ENCODE measurements at regions not wholly inside any gene's neighbourhood (a gene's known extent, or its start where the extent isn't known, plus 50 kb on each side); places are given as distances from the start of the nearest gene placed in this dataset.

DNA sequence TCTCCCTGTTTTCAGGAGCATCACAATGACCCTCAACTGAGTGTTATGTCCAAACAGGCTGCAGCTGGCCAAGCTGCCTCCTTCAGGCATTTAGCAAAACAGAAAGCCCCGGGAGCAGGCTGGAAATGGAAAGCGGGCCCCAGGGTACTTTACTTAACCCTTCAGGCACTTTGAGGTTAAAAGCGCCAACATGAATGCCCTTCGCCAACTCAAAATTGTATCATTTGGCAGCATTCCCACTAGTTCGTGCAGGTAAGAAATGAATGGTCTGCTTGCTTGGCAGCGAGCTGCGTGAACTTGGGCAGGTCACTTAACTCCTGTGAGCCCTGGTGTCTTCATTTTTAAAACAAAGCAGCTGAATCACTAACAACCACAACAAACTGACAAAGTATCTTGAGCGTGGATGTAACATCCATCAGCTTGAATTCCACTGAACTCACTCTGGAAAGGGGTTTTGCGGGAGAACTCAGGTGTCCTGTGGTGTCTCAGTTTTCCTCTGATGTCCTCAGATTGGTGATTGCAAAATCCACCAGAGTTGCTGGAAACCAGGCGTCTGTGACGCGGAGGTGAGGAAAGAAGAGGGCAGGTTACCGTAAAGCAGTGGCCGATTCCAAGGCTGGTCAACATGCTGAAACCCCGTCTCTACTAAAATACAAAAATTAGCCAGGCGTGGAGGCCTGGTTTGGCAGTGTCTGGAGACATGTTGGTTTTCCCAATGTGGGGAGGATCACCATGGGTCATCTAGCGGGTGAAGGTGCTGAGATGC is 118.8 kb upstream of the ZNF217 start:
- in situ Hi-C loops (cut with MboI): no loop called here
- no peak for TF ChIP-seq EZH2phosphoT487 (IDR thresholded peaks at IDR 0.05; ENCODE audit: insufficient read depth, low read depth)
- no peak for TF ChIP-seq EZH2 (IDR thresholded peaks at IDR 0.05; ENCODE audit: insufficient read depth, poor library complexity, severe bottlenecking)
- no peaks in the 10 kb centered on the region for H3K27me3 ChIP-seq (replicated peaks; ENCODE audit: insufficient read depth)

DNA sequence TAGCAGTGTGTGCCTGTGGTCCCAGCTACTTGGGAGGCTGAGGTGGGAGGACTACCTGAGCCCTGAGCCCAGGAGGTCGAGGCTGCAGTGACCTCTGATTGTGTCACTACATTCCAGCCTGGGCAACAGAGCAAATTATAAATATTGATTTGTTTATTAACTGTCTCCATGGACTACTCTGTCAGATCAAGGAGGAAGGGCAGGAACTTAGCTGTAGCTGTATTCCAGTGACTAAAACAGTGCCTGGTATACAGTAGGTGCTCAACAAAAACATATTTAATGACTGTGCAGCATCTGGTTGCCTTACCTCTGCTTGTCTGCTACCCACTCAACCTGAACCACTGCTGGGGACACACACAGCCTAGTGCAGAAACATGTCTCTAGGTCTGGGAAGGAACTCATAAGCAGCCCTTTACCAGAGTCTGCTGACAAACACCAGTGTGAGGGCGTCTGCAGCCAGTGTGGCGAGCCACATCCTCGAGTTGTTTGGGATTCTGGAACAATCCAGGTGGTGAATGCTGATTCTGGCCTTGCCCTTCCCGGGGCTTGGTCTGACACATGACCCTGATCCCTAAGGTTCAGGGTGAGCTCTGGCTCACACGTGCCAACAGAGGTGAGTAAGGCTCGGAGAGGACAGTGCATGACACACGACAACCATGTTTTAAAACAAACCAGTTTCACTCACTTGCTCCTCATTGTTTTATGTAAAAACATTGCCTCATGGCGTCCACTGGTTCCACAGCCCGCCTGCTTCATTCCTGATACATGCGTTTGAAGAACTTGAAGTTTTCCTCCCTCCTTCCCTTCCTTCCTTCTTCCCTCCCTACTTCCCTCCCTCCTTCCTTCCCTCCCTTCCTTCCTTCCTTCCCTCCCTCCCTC is 117.9 kb upstream of the ZNF217 start:
- Histone ChIP-seq H3K9me2 (ENCODE audit: insufficient read depth) (no peaks in the 10 kb centered on the region), H3F3A (ENCODE audit: insufficient read depth) (peaks cover 28% of the 10 kb centered on the region), H4K20me1 (ENCODE audit: insufficient read depth) (no peaks in the 10 kb centered on the region), H2AFZ (no peak overlapping the region), H3K4me2 (ENCODE audit: unreplicated experiment) (no peak overlapping the region), H3K9me3 (ENCODE audit: low read depth) (no peaks in the 10 kb centered on the region), H3K79me2 (ENCODE audit: insufficient read depth) (no peaks in the 10 kb centered on the region), H3K36me3 (ENCODE audit: low read depth) (no peaks in the 10 kb centered on the region), H3K27ac (no peak overlapping the region), H3K27me3 (replicated peaks; ENCODE audit: insufficient read depth) (no peaks in the 10 kb centered on the region), H3K9ac (no peak overlapping the region), H3K4me3 (no peak overlapping the region), H3K4me1 (ENCODE audit: insufficient read depth) (peaks cover 11% of the 10 kb centered on the region)
- DNase-seq: no peak
- in situ Hi-C loops (cut with MboI): no loop called here
- 84 to 94% methylated on average over 8 to 11 of the region's 11 CpGs for WGBS, 2 experiments (ENCODE audit: low coverage in 1 of 2, low lambda C conversion rate in 2 of 2, missing lambda C conversion rate in 2 of 2)
- TF ChIP-seq EZH2 (IDR thresholded peaks at IDR 0.05; ENCODE audit: insufficient read depth, poor library complexity, severe bottlenecking) (no peak), EZH2phosphoT487 (IDR thresholded peaks at IDR 0.05; ENCODE audit: insufficient read depth, low read depth) (no peak)

More for the DNA sequence above, 118.8 kb upstream of the ZNF217 start:
- Histone ChIP-seq H3K27ac (no peak overlapping the region), H3K4me1 (ENCODE audit: insufficient read depth) (peaks cover 11% of the 10 kb centered on the region), H3K4me3 (no peak overlapping the region), H3F3A (ENCODE audit: insufficient read depth) (peaks cover 20% of the 10 kb centered on the region), H3K4me2 (ENCODE audit: unreplicated experiment) (no peak overlapping the region), H3K9me3 (ENCODE audit: low read depth) (no peaks in the 10 kb centered on the region), H2AFZ (no peak overlapping the region), H3K9ac (no peak overlapping the region), H3K79me2 (ENCODE audit: insufficient read depth) (no peaks in the 10 kb centered on the region), H3K36me3 (ENCODE audit: low read depth) (no peaks in the 10 kb centered on the region), H4K20me1 (ENCODE audit: insufficient read depth) (no peaks in the 10 kb centered on the region), H3K9me2 (ENCODE audit: insufficient read depth) (no peaks in the 10 kb centered on the region)
- DNase-seq: no peak
- 91% methylated on average over 17 of the region's 17 CpGs for WGBS, 2 experiments (ENCODE audit: low coverage in 1 of 2, low lambda C conversion rate in 2 of 2, missing lambda C conversion rate in 2 of 2)

DNA sequence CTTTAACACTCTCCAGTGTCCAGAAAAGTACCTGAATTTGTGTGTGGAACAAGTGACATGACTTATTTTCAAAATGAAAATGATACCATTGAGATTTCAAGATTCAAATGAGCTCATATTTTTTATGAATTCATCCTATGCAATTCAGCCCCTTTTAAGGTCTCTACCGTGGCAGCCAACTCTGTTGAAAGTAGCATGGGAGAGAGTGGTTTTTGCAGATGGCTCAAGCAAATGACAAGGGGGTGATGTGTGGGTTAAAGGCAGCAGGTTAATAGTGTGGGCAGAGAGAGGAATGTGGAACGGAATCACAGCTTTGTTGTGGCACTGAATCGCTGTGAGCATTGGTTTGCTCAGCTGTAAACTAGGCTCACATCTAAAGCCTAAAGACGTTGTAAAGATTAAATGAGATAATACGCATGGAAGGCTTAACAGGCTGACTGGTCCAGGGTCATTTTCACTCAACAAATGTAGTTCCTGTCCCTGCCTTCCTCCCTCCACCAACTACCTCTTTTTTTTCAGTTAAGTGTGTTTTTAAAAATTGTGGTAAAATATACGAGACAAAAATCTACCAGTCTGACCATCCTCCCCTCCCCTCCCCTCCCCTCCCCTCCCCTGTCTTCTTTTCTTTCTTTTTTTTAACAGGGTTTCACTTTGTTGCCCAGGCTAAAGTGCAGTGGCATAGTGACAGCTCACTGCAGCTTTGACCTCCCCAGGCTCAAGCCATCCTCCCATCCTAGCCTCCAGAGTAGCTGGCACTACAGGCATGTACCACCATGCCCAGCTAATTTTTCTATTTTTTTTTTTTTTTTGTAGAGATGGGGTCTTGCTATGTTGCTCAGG is 114.7 kb upstream of the ZNF217 start:
- Histone ChIP-seq H3K27me3 (replicated peaks; ENCODE audit: insufficient read depth) (no peaks in the 10 kb centered on the region), H3K36me3 (ENCODE audit: low read depth) (no peaks in the 10 kb centered on the region), H3K27ac (peak overlapping the region; percentile 77), H3F3A (ENCODE audit: insufficient read depth) (peaks cover 39% of the 10 kb centered on the region), H3K4me1 (ENCODE audit: insufficient read depth) (peaks cover 22% of the 10 kb centered on the region), H3K4me3 (peak overlapping the region; percentile 52), H3K9ac (peak overlapping the region; percentile 49), H3K79me2 (ENCODE audit: insufficient read depth) (no peaks in the 10 kb centered on the region), H3K4me2 (ENCODE audit: unreplicated experiment) (peak overlapping the region; percentile 68), H3K9me3 (ENCODE audit: low read depth) (no peaks in the 10 kb centered on the region), H4K20me1 (ENCODE audit: insufficient read depth) (no peaks in the 10 kb centered on the region), H2AFZ (peak overlapping the region; percentile 34), H3K9me2 (ENCODE audit: insufficient read depth) (no peaks in the 10 kb centered on the region)
- TF ChIP-seq EZH2phosphoT487 (IDR thresholded peaks at IDR 0.05; ENCODE audit: insufficient read depth, low read depth) (0 out of 2 replicates have a peak, but pooled peaks have one; percentile 48), EZH2 (IDR thresholded peaks at IDR 0.05; ENCODE audit: insufficient read depth, poor library complexity, severe bottlenecking) (no peak)
- in situ Hi-C loops (cut with MboI): no loop called here
- peak; percentile 57 for DNase-seq
- 23 to 26% methylated on average over 5 to 6 of the region's 6 CpGs for WGBS, 2 experiments (ENCODE audit: low coverage in 1 of 2, low lambda C conversion rate in 2 of 2, missing lambda C conversion rate in 2 of 2)
